ENCODE measurements at regions not wholly inside any gene's neighbourhood (a gene's known extent, or its start where the extent isn't known, plus 50 kb on each side); places are given as distances from the start of the nearest gene placed in this dataset.

GRCh38 chr12:46888568-46888967, 62.8 kb upstream of the SLC38A4 start:
- intact Hi-C loops (cut with micrococcal nuclease; ENCODE audit: unreplicated experiment), result no loop called here
- Histone ChIP-seq H3K4me2 (no peak overlapping the region), H3K27me3 (ENCODE audit: insufficient read depth, low read depth) (no peaks in the 10 kb centered on the region), H3K36me3 (ENCODE audit: low read depth) (no peaks in the 10 kb centered on the region), H3K79me2 (ENCODE audit: low read depth) (no peaks in the 10 kb centered on the region), H3F3A (ENCODE audit: insufficient read depth, low read depth) (no peaks in the 10 kb centered on the region), H2AFZ (no peak overlapping the region), H3K9me3 (ENCODE audit: insufficient read depth, low read depth) (no peaks in the 10 kb centered on the region), H3K9me2 (ENCODE audit: insufficient read depth) (no peaks in the 10 kb centered on the region), H3K4me1 (replicated peaks; ENCODE audit: insufficient read depth) (no peaks in the 10 kb centered on the region), H3K27ac (no peak overlapping the region), H3K4me3 (no peak overlapping the region), H4K20me1 (ENCODE audit: insufficient read depth) (no peaks in the 10 kb centered on the region)
- TF ChIP-seq EZH2 (IDR thresholded peaks at IDR 0.05; ENCODE audit: low read depth) (no peak), CTCF (conservative IDR thresholded peaks at IDR 0.05) (no peak)
- ChIA-PET POLR2A (ENCODE audit: unreplicated experiment) (no interaction called here), CTCF (no interaction called here)
- DNase-seq, result no peak
- BruUV-seq (replicated peaks), result no TSS peak

- no peak for TF ChIP-seq CTCF (conservative IDR thresholded peaks at IDR 0.05)
- TF ChIP-seq EZH2 (IDR thresholded peaks at IDR 0.05; ENCODE audit: low read depth), result no peak
- no peaks in the 10 kb centered on the region for H3K27me3 ChIP-seq (ENCODE audit: insufficient read depth, low read depth)
- no peak for DNase-seq
- H2AFZ ChIP-seq, result no peak overlapping the region
- H3K4me2 ChIP-seq, result no peak overlapping the region
- intact Hi-C loops (cut with micrococcal nuclease; ENCODE audit: unreplicated experiment), result no loop called here
- BruUV-seq (replicated peaks), result no TSS peak
- H4K20me1 ChIP-seq (ENCODE audit: insufficient read depth), result no peaks in the 10 kb centered on the region
- H3K9me2 ChIP-seq (ENCODE audit: insufficient read depth), result no peaks in the 10 kb centered on the region
- POLR2A ChIA-PET (ENCODE audit: unreplicated experiment), result no interaction called here
- no peaks in the 10 kb centered on the region for H3K9me3 ChIP-seq (ENCODE audit: insufficient read depth, low read depth)
- H3F3A ChIP-seq (ENCODE audit: insufficient read depth, low read depth), result no peaks in the 10 kb centered on the region
- H3K36me3 ChIP-seq (ENCODE audit: low read depth), result no peaks in the 10 kb centered on the region
- no peaks in the 10 kb centered on the region for H3K79me2 ChIP-seq (ENCODE audit: low read depth)
- H3K27ac ChIP-seq, result no peak overlapping the region
- no peak overlapping the region for H3K4me3 ChIP-seq
- CTCF ChIA-PET, result no interaction called here
- no peaks in the 10 kb centered on the region for H3K4me1 ChIP-seq (replicated peaks; ENCODE audit: insufficient read depth)
Observed at GRCh38 chr12:46891306-46891705, 65.5 kb upstream of the SLC38A4 start.

GRCh38 chr12:46892034-46892705, 66.4 kb upstream of the SLC38A4 start:
- intact Hi-C loops (cut with micrococcal nuclease; ENCODE audit: unreplicated experiment), result no loop called here
- Histone ChIP-seq H3K4me2 (no peak overlapping the region), H4K20me1 (ENCODE audit: insufficient read depth) (no peaks in the 10 kb centered on the region), H2AFZ (no peak overlapping the region), H3K36me3 (ENCODE audit: low read depth) (no peaks in the 10 kb centered on the region), H3F3A (ENCODE audit: insufficient read depth, low read depth) (no peaks in the 10 kb centered on the region), H3K9me2 (ENCODE audit: insufficient read depth) (no peaks in the 10 kb centered on the region), H3K4me1 (replicated peaks; ENCODE audit: insufficient read depth) (no peaks in the 10 kb centered on the region), H3K4me3 (no peak overlapping the region), H3K79me2 (ENCODE audit: low read depth) (no peaks in the 10 kb centered on the region), H3K9me3 (ENCODE audit: insufficient read depth, low read depth) (no peaks in the 10 kb centered on the region), H3K27me3 (ENCODE audit: insufficient read depth, low read depth) (no peaks in the 10 kb centered on the region), H3K27ac (no peak overlapping the region)
- DNase-seq, result no peak
- ChIA-PET CTCF (no interaction called here), POLR2A (ENCODE audit: unreplicated experiment) (no interaction called here)
- no TSS peak for BruUV-seq (replicated peaks)
- TF ChIP-seq EZH2 (IDR thresholded peaks at IDR 0.05; ENCODE audit: low read depth), result no peak
- no peak for TF ChIP-seq CTCF (conservative IDR thresholded peaks at IDR 0.05)
